B cell (primary cell): ENCODE measurements at regions not wholly inside any gene's neighbourhood (a gene's known extent, or its start where the extent isn't known, plus 50 kb on each side); places are given as distances from the start of the nearest gene placed in this dataset.

ENCODE experiments used
- CTCF ChIP-seq: fragments of 200-600 bp; IDR thresholded peaks from one replicate; pipeline ENCODE4 v1.8.0; 2022; ENCODE audit warnings: antibody characterized with exemption, mild to moderate bottlenecking
- EZH2 ChIP-seq: IDR thresholded peaks from 2 replicates; pipeline ENCODE4 v1.6.1; 2012; ENCODE audit warnings: borderline replicate concordance, low read depth, mild to moderate bottlenecking, moderate library complexity, low read length; ENCODE audit not compliant: insufficient read depth, poor library complexity, severe bottlenecking

GRCh38 chr18:70640336-70640887 lies 351.6 kb downstream of the SOCS6 start:
- TF ChIP-seq CTCF (no peak), EZH2 (no peak)
